ENCODE measurements at regions not wholly inside any gene's neighbourhood (a gene's known extent, or its start where the extent isn't known, plus 50 kb on each side); places are given as distances from the start of the nearest gene placed in this dataset.

DNA sequence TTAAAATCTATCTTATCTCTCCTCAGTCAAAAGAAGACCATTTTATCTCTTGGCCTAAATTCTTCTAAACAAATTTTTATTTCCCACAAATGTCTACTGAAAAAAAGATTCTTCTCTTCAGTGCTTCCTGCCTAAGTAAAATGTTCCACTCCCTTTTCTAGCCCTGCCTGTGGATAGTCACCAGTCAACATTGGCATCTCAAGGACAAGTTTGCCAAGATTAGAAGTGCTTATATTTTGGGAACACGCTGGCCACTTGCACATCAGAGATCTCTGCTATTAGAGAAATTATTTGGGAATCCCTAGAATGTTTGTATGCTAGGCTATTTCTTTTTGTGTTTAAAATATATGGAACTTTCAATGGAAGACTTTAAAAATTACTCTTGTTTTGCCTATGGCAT lies 758.2 kb upstream of the CDH7 start:
- no peak overlapping the region for H3K23ac ChIP-seq (ENCODE audit: low read length)
- no peaks in the 10 kb centered on the region for H3K79me1 ChIP-seq (ENCODE audit: low read length)
- H3K79me2 ChIP-seq (ENCODE audit: control insufficient read depth, insufficient read depth, low read length, poor library complexity) = no peaks in the 10 kb centered on the region
- H3K4me3 ChIP-seq (ENCODE audit: low read depth, low read length) = no peak overlapping the region
- no peak overlapping the region for H3K4me2 ChIP-seq (ENCODE audit: low read length)
- no peak overlapping the region for H2BK5ac ChIP-seq (ENCODE audit: low read depth, low read length, poor library complexity)
- no peak overlapping the region for H3K9ac ChIP-seq (ENCODE audit: low read length)
- no peak overlapping the region for H3K14ac ChIP-seq (ENCODE audit: low read length)
- H3K27ac ChIP-seq (ENCODE audit: low read depth, low read length) = no peak overlapping the region
- H3K9me3 ChIP-seq (ENCODE audit: insufficient read depth, low read depth, low read length) = no peaks in the 10 kb centered on the region
- no peaks in the 10 kb centered on the region for H3K36me3 ChIP-seq (ENCODE audit: control insufficient read depth in 1 of 2, insufficient read depth in 2 of 2, low read length in 2 of 2)
- H2BK120ac ChIP-seq (ENCODE audit: insufficient read depth, low read length, poor library complexity) = no peak overlapping the region
- H2AFZ ChIP-seq (ENCODE audit: insufficient read depth, low read length, poor library complexity) = no peak overlapping the region
- H2BK12ac ChIP-seq (ENCODE audit: low read length) = no peak overlapping the region
- no peaks in the 10 kb centered on the region for H3K27me3 ChIP-seq (ENCODE audit: insufficient read depth, low read length)
- no peak for DNase-seq
- H3K18ac ChIP-seq (ENCODE audit: low read length) = no peak overlapping the region
- no peaks in the 10 kb centered on the region for H3K4me1 ChIP-seq (ENCODE audit: control insufficient read depth in 1 of 2, insufficient read depth in 2 of 2, low read length in 2 of 2)
- no peak overlapping the region for H4K91ac ChIP-seq (ENCODE audit: low read depth, low read length)
- H2AK5ac ChIP-seq (ENCODE audit: low read length) = no peak overlapping the region
- no peak overlapping the region for H3K4ac ChIP-seq (ENCODE audit: low read depth, low read length)
- no peak overlapping the region for H4K12ac ChIP-seq (ENCODE audit: low read depth, low read length)
- no peak overlapping the region for H4K8ac ChIP-seq (ENCODE audit: low read depth, low read length)
- WGBS (ENCODE audit: extremely low coverage, insufficient coverage, insufficient read length) = no CpG with 5 or more reads among the region's 1 CpG

DNA sequence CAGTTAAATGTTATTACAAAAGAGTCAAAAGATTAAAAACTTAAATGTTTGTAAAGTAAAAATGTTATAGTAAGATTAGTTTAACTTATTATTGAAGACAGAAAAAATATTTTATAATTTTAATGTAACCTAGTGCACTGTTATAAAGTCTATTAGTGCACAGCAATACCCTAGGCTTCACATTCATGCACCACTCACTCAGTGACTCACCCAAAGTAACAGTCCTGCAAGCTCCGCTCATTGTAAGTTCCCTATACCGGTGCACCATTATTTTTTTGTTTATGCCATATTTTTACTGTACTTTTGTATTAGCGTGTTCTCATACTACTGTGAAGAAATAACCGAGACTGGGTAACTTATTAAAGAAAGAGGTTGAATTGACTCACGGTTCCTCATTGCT lies 759.7 kb upstream of the CDH7 start:
- H2BK120ac ChIP-seq (ENCODE audit: insufficient read depth, low read length, poor library complexity) = no peak overlapping the region
- H3K9ac ChIP-seq (ENCODE audit: low read length) = no peak overlapping the region
- no peak overlapping the region for H3K14ac ChIP-seq (ENCODE audit: low read length)
- no peak overlapping the region for H3K4me2 ChIP-seq (ENCODE audit: low read length)
- H3K4ac ChIP-seq (ENCODE audit: low read depth, low read length) = no peak overlapping the region
- H3K36me3 ChIP-seq (ENCODE audit: control insufficient read depth in 1 of 2, insufficient read depth in 2 of 2, low read length in 2 of 2) = no peaks in the 10 kb centered on the region
- H3K27me3 ChIP-seq (ENCODE audit: insufficient read depth, low read length) = no peaks in the 10 kb centered on the region
- no peak overlapping the region for H2AK5ac ChIP-seq (ENCODE audit: low read length)
- no peak overlapping the region for H2BK5ac ChIP-seq (ENCODE audit: low read depth, low read length, poor library complexity)
- no peak overlapping the region for H4K12ac ChIP-seq (ENCODE audit: low read depth, low read length)
- no peak overlapping the region for H3K18ac ChIP-seq (ENCODE audit: low read length)
- no peak overlapping the region for H2BK12ac ChIP-seq (ENCODE audit: low read length)
- H3K79me2 ChIP-seq (ENCODE audit: control insufficient read depth, insufficient read depth, low read length, poor library complexity) = no peaks in the 10 kb centered on the region
- no peak overlapping the region for H3K23ac ChIP-seq (ENCODE audit: low read length)
- H4K8ac ChIP-seq (ENCODE audit: low read depth, low read length) = no peak overlapping the region
- no peaks in the 10 kb centered on the region for H3K9me3 ChIP-seq (ENCODE audit: insufficient read depth, low read depth, low read length)
- no peak overlapping the region for H2AFZ ChIP-seq (ENCODE audit: insufficient read depth, low read length, poor library complexity)
- H4K91ac ChIP-seq (ENCODE audit: low read depth, low read length) = no peak overlapping the region
- H3K4me3 ChIP-seq (ENCODE audit: low read depth, low read length) = no peak overlapping the region
- WGBS (ENCODE audit: extremely low coverage, insufficient coverage, insufficient read length) = no CpG with 5 or more reads among the region's 5 CpGs
- DNase-seq = no peak
- no peaks in the 10 kb centered on the region for H3K4me1 ChIP-seq (ENCODE audit: control insufficient read depth in 1 of 2, insufficient read depth in 2 of 2, low read length in 2 of 2)
- H3K27ac ChIP-seq (ENCODE audit: low read depth, low read length) = no peak overlapping the region
- H3K79me1 ChIP-seq (ENCODE audit: low read length) = no peaks in the 10 kb centered on the region

DNA sequence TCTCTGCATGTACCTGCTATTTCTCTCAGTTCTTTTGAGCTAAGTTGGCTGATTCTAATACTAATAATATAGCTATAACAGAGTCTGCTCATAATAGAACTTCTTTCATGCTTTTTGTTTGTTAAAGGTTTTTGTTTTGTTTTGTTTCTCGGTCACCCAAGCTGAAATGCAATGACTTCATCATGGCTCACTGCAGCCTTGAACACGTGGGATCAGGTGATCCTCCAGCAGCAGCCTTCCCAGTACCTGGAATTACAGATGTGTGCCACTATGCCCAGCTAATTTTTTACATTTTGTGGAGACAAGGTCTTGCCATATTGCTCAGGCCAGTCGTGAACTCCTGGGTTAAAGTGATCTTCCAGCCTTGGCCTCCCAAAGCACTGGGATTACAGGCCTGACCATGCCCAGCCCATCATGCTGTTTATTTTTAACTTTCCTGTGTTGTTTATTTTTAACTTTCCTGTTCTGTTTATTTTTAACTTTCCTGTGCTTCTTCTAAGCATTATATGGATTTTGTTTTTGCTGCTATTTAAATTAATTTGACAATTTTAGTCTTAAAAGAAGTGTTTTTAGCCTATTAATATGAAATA lies 763.8 kb upstream of the CDH7 start:
- no peak overlapping the region for H3K23ac ChIP-seq (ENCODE audit: low read length)
- no peaks in the 10 kb centered on the region for H3K27me3 ChIP-seq (ENCODE audit: insufficient read depth, low read length)
- H3K4me1 ChIP-seq (ENCODE audit: control insufficient read depth in 1 of 2, insufficient read depth in 2 of 2, low read length in 2 of 2) = no peaks in the 10 kb centered on the region
- DNase-seq = no peak
- WGBS (ENCODE audit: extremely low coverage, insufficient coverage, insufficient read length) = no CpG with 5 or more reads among the region's 3 CpGs
- no peak overlapping the region for H3K4me3 ChIP-seq (ENCODE audit: low read depth, low read length)
- H2BK120ac ChIP-seq (ENCODE audit: insufficient read depth, low read length, poor library complexity) = no peak overlapping the region
- H2AFZ ChIP-seq (ENCODE audit: insufficient read depth, low read length, poor library complexity) = no peak overlapping the region
- no peak overlapping the region for H4K8ac ChIP-seq (ENCODE audit: low read depth, low read length)
- no peaks in the 10 kb centered on the region for H3K79me2 ChIP-seq (ENCODE audit: control insufficient read depth, insufficient read depth, low read length, poor library complexity)
- no peak overlapping the region for H3K9ac ChIP-seq (ENCODE audit: low read length)
- no peak overlapping the region for H3K18ac ChIP-seq (ENCODE audit: low read length)
- no peaks in the 10 kb centered on the region for H3K79me1 ChIP-seq (ENCODE audit: low read length)
- no peak overlapping the region for H2BK12ac ChIP-seq (ENCODE audit: low read length)
- H3K9me3 ChIP-seq (ENCODE audit: insufficient read depth, low read depth, low read length) = peaks cover 4% of the 10 kb centered on the region
- no peaks in the 10 kb centered on the region for H3K36me3 ChIP-seq (ENCODE audit: control insufficient read depth in 1 of 2, insufficient read depth in 2 of 2, low read length in 2 of 2)
- H2AK5ac ChIP-seq (ENCODE audit: low read length) = no peak overlapping the region
- no peak overlapping the region for H3K14ac ChIP-seq (ENCODE audit: low read length)
- no peak overlapping the region for H4K91ac ChIP-seq (ENCODE audit: low read depth, low read length)
- no peak overlapping the region for H3K4me2 ChIP-seq (ENCODE audit: low read length)
- H3K27ac ChIP-seq (ENCODE audit: low read depth, low read length) = no peak overlapping the region
- H4K12ac ChIP-seq (ENCODE audit: low read depth, low read length) = no peak overlapping the region
- H2BK5ac ChIP-seq (ENCODE audit: low read depth, low read length, poor library complexity) = no peak overlapping the region
- H3K4ac ChIP-seq (ENCODE audit: low read depth, low read length) = no peak overlapping the region

DNA sequence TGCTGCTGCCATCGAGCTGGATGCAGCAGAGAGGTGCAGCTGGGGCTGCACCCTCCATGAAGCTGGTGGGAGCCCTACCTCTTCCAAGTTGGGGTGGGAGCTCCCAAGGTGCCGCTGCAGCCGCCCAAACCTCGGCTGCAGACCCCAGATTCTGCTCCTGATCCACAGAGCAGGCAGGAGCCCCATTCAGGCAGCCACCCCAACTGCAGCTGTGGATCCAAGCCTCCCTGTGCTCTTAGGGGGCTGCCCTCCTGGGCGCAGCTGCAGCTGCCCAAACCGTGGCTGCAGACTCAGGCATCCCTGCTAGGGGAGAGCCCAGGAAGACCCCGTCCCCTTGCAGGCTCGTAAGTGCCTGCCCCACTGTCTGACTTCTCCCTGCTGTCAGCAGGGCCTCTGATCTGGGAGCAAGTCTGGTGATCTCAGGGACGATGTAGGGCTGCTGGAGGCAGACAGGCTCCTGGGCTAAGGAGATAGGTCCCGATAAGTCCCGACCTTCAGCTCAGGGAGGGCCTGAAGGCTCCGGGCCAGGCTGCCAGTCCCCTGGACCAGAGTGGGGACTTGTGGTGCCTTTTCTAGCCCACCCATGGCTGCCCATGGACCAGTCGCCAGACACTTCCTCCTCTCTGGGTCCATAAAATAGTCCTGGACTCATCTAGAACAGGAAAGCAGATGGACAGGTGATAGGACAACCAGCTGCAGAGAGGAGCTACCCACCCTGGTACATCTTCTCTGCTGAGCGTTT lies 767.1 kb upstream of the CDH7 start:
- H2BK12ac ChIP-seq (ENCODE audit: low read length) = no peak overlapping the region
- no peak overlapping the region for H3K18ac ChIP-seq (ENCODE audit: low read length)
- no peak overlapping the region for H4K91ac ChIP-seq (ENCODE audit: low read depth, low read length)
- H3K23ac ChIP-seq (ENCODE audit: low read length) = no peak overlapping the region
- H3K9me3 ChIP-seq (ENCODE audit: insufficient read depth, low read depth, low read length) = peaks cover 4% of the 10 kb centered on the region
- H4K12ac ChIP-seq (ENCODE audit: low read depth, low read length) = no peak overlapping the region
- WGBS (ENCODE audit: extremely low coverage, insufficient coverage, insufficient read length) = no CpG with 5 or more reads among the region's 14 CpGs
- H4K8ac ChIP-seq (ENCODE audit: low read depth, low read length) = no peak overlapping the region
- no peak overlapping the region for H2BK5ac ChIP-seq (ENCODE audit: low read depth, low read length, poor library complexity)
- H3K14ac ChIP-seq (ENCODE audit: low read length) = no peak overlapping the region
- H3K79me1 ChIP-seq (ENCODE audit: low read length) = no peaks in the 10 kb centered on the region
- H3K4me3 ChIP-seq (ENCODE audit: low read depth, low read length) = no peak overlapping the region
- no peak overlapping the region for H2AK5ac ChIP-seq (ENCODE audit: low read length)
- no peaks in the 10 kb centered on the region for H3K4me1 ChIP-seq (ENCODE audit: control insufficient read depth in 1 of 2, insufficient read depth in 2 of 2, low read length in 2 of 2)
- no peak overlapping the region for H3K4ac ChIP-seq (ENCODE audit: low read depth, low read length)
- no peaks in the 10 kb centered on the region for H3K36me3 ChIP-seq (ENCODE audit: control insufficient read depth in 1 of 2, insufficient read depth in 2 of 2, low read length in 2 of 2)
- H3K9ac ChIP-seq (ENCODE audit: low read length) = peak overlapping the region; percentile 46
- no peak overlapping the region for H3K27ac ChIP-seq (ENCODE audit: low read depth, low read length)
- no peak overlapping the region for H2BK120ac ChIP-seq (ENCODE audit: insufficient read depth, low read length, poor library complexity)
- H2AFZ ChIP-seq (ENCODE audit: insufficient read depth, low read length, poor library complexity) = no peak overlapping the region
- H3K4me2 ChIP-seq (ENCODE audit: low read length) = no peak overlapping the region
- no peak for DNase-seq
- H3K27me3 ChIP-seq (ENCODE audit: insufficient read depth, low read length) = no peaks in the 10 kb centered on the region
- H3K79me2 ChIP-seq (ENCODE audit: control insufficient read depth, insufficient read depth, low read length, poor library complexity) = no peaks in the 10 kb centered on the region

All from trophoblast cell (in vitro differentiated cells and primary cell).